H9 (cell line): ENCODE measurements at regions not wholly inside any gene's neighbourhood (a gene's known extent, or its start where the extent isn't known, plus 50 kb on each side); places are given as distances from the start of the nearest gene placed in this dataset.

ENCODE experiments used
- DNase-seq: peaks from one replicate; pipeline ENCODE4 v3.0.0-alpha.2; 2017
- H2AFZ ChIP-seq: one replicate; pipeline ENCODE4 v1.6.1; 2013; ENCODE audit warnings: mild to moderate bottlenecking, low read length, control low read depth, moderate library complexity
- H2AK5ac ChIP-seq: 2 replicates; pipeline ENCODE4 v1.6.1; 2013; ENCODE audit warnings: low read length, control low read depth, mixed read lengths; ENCODE audit not compliant: insufficient read length
- H2BK120ac ChIP-seq: one replicate; pipeline ENCODE4 v1.6.1; 2013; ENCODE audit warnings: low read depth, mild to moderate bottlenecking, low read length, control low read depth, inconsistent platforms; ENCODE audit not compliant: poor library complexity, severe bottlenecking
- H2BK12ac ChIP-seq: 2 replicates; pipeline ENCODE4 v1.6.1; 2013; ENCODE audit warnings: low read length, control low read depth, mixed read lengths, low read depth; ENCODE audit not compliant: insufficient read length
- H2BK15ac ChIP-seq: 2 replicates; pipeline ENCODE4 v1.6.1; 2013; ENCODE audit warnings: low read depth, low read length, control low read depth
- H2BK20ac ChIP-seq: one replicate; pipeline ENCODE4 v1.6.1; 2013; ENCODE audit warnings: low read depth, mild to moderate bottlenecking, low read length, control low read depth, inconsistent platforms; ENCODE audit not compliant: poor library complexity, severe bottlenecking
- H2BK5ac ChIP-seq: 2 replicates; pipeline ENCODE4 v1.6.1; 2013; ENCODE audit warnings: low read length, control low read depth, mixed read lengths; ENCODE audit not compliant: insufficient read length
- H3K14ac ChIP-seq: 2 replicates; pipeline ENCODE4 v1.6.1; 2013; ENCODE audit warnings: low read length, control low read depth; ENCODE audit not compliant: insufficient read depth
- H3K18ac ChIP-seq: 2 replicates; pipeline ENCODE4 v1.6.1; 2013; ENCODE audit warnings: low read depth, mild to moderate bottlenecking, mixed read lengths, low read length, control low read depth; ENCODE audit not compliant: insufficient read length
- H3K23ac ChIP-seq: 2 replicates; pipeline ENCODE4 v1.6.1; 2013; ENCODE audit warnings: low read length, control low read depth, mixed read lengths, low read depth; ENCODE audit not compliant: insufficient read length
- H3K23me2 ChIP-seq: 2 replicates; pipeline ENCODE4 v1.6.1; 2013; ENCODE audit warnings: low read depth, mild to moderate bottlenecking, mixed read lengths, low read length, control low read depth; ENCODE audit not compliant: insufficient read length, poor library complexity, severe bottlenecking
- H3K27ac ChIP-seq: 2 replicates; pipeline ENCODE4 v1.5.1; 2013; ENCODE audit warnings: low read length, control low read depth, mixed read lengths, low read depth; ENCODE audit not compliant: insufficient read length
- H3K27me3 ChIP-seq: 2 replicates; pipeline ENCODE4 v1.6.1; 2013; ENCODE audit warnings: low read length, control low read depth, inconsistent platforms; ENCODE audit not compliant: insufficient read depth
- H3K4ac ChIP-seq: 2 replicates; pipeline ENCODE4 v1.6.1; 2013; ENCODE audit warnings: low read depth, mild to moderate bottlenecking, control low read depth, inconsistent platforms, low read length, moderate library complexity
- H3K4me1 ChIP-seq: 2 replicates; pipeline ENCODE4 v1.6.1; 2013; ENCODE audit warnings: low read length, control low read depth, inconsistent platforms; ENCODE audit not compliant: insufficient read depth
- H3K4me2 ChIP-seq: 2 replicates; pipeline ENCODE4 v1.6.1; 2013; ENCODE audit warnings: low read length, control low read depth, mixed read lengths; ENCODE audit not compliant: insufficient read length, insufficient read depth
- H3K56ac ChIP-seq: 2 replicates; pipeline ENCODE4 v1.6.1; 2013; ENCODE audit warnings: low read depth, mild to moderate bottlenecking, mixed read lengths, low read length, control low read depth; ENCODE audit not compliant: insufficient read length
- H3K79me1 ChIP-seq: 2 replicates; pipeline ENCODE4 v1.6.1; 2013; ENCODE audit warnings: low read depth, mild to moderate bottlenecking, moderate library complexity, low read length, control low read depth, inconsistent platforms; ENCODE audit not compliant: insufficient read depth, poor library complexity, severe bottlenecking
- H3K79me2 ChIP-seq: 2 replicates; pipeline ENCODE4 v1.6.1; 2013; ENCODE audit warnings: low read length, control low read depth, inconsistent platforms; ENCODE audit not compliant: insufficient read depth
- H3K9ac ChIP-seq: 2 replicates; pipeline ENCODE4 v1.6.1; 2013; ENCODE audit warnings: low read length, control low read depth, mixed read lengths; ENCODE audit not compliant: insufficient read length; ENCODE audit errors: extremely low read depth
- H3K9me3 ChIP-seq: one replicate; pipeline ENCODE4 v1.6.1; 2013; ENCODE audit warnings: low read depth, low read length, inconsistent platforms; ENCODE audit not compliant: control insufficient read depth
- H3T11ph ChIP-seq: one replicate; pipeline ENCODE4 v1.6.1; 2013; ENCODE audit warnings: mild to moderate bottlenecking, low read length, control low read depth, inconsistent platforms
- H4K20me1 ChIP-seq: one replicate; pipeline ENCODE4 v1.6.1; 2013; ENCODE audit not compliant: control insufficient read depth, insufficient read length, insufficient read depth
- H4K5ac ChIP-seq: 2 replicates; pipeline ENCODE4 v1.6.1; 2013; ENCODE audit warnings: low read depth, mild to moderate bottlenecking, mixed read lengths, low read length, control low read depth; ENCODE audit not compliant: insufficient read length
- H4K8ac ChIP-seq: replicated peaks from 2 replicates; pipeline ENCODE4 v1.6.1; 2013; ENCODE audit warnings: low read length, control low read depth, mixed read lengths, low read depth; ENCODE audit not compliant: insufficient read length
- H4K91ac ChIP-seq: 2 replicates; pipeline ENCODE4 v1.6.1; 2013; ENCODE audit warnings: low read depth, mild to moderate bottlenecking, moderate library complexity, mixed read lengths, low read length, control low read depth; ENCODE audit not compliant: insufficient read length
- H3K27ac Mint-ChIP-seq, 3 experiments: 2 replicates in 2 of 3; 3 replicates in 1 of 3; pipeline ENCODE4 v1.8.0; 2020 to 2021; ENCODE audit warnings: mixed read lengths in 3 of 3, mild to moderate bottlenecking in 1 of 3, moderate library complexity in 1 of 3
- H3K27me3 Mint-ChIP-seq: 2 replicates; pipeline ENCODE4 v1.8.0; 2021; ENCODE audit warnings: low read depth, mild to moderate bottlenecking, moderate library complexity, mixed read lengths
- H3K36me3 Mint-ChIP-seq, 3 experiments: 2 replicates in 2 of 3; 3 replicates in 1 of 3; pipeline ENCODE4 v1.8.0; 2020 to 2021; ENCODE audit warnings: low read depth in 3 of 3, mixed read lengths in 3 of 3; ENCODE audit not compliant: insufficient read depth in 1 of 3
- H3K4me1 Mint-ChIP-seq, 2 experiments: 2 replicates each; pipeline ENCODE4 v1.8.0; 2020; ENCODE audit warnings: mixed read lengths in 2 of 2
- H3K4me3 Mint-ChIP-seq, 2 experiments: 2 replicates in 1 of 2; 3 replicates in 1 of 2; pipeline ENCODE4 v1.8.0; 2020 to 2021; ENCODE audit warnings: mild to moderate bottlenecking in 2 of 2, mixed read lengths in 2 of 2, moderate library complexity in 1 of 2
- H3K9me3 Mint-ChIP-seq, 2 experiments: 2 replicates in 1 of 2; 3 replicates in 1 of 2; pipeline ENCODE4 v1.8.0; 2020; ENCODE audit warnings: mild to moderate bottlenecking in 2 of 2, mixed read lengths in 2 of 2, moderate library complexity in 1 of 2
- CTCF ChIP-seq: fragments of 200-600 bp; sonication (generic); conservative IDR thresholded peaks from 3 replicates; pipeline ENCODE4 v1.8.0; 2021; ENCODE audit warnings: antibody characterized with exemption, mild to moderate bottlenecking
- WGBS: extraction: QIAGEN DNeasy Blood & Tissue Kit; methylation state at CpG from one replicate; pipeline ENCODE4 v1.1.7; 2013; ENCODE audit warnings: missing lambda C conversion rate, low lambda C conversion rate, mixed read lengths; ENCODE audit not compliant: insufficient read length; ENCODE audit errors: extremely low coverage; 5-methylcytosine and 5-hydroxymethylcytosine counted together

- Histone ChIP-seq H2AK5ac (no peak overlapping the region), H3K9ac (no peak overlapping the region), H3K4me2 (no peak overlapping the region), H4K8ac (no peak overlapping the region), H4K91ac (no peak overlapping the region), H3K27ac (no peak overlapping the region), H2AFZ (no peak overlapping the region), H3K56ac (no peak overlapping the region), H3T11ph (no peak overlapping the region), H3K4ac (no peak overlapping the region), H3K27me3 (no peaks in the 10 kb centered on the region), H4K5ac (no peak overlapping the region), H3K79me2 (no peaks in the 10 kb centered on the region), H3K79me1 (no peaks in the 10 kb centered on the region), H3K9me3 (no peaks in the 10 kb centered on the region), H3K23me2 (no peaks in the 10 kb centered on the region), H2BK12ac (no peak overlapping the region), H2BK15ac (no peak overlapping the region), H2BK5ac (no peak overlapping the region), H2BK120ac (no peak overlapping the region), H4K20me1 (no peaks in the 10 kb centered on the region), H3K14ac (no peak overlapping the region), H3K23ac (no peak overlapping the region), H2BK20ac (no peak overlapping the region), H3K4me1 (no peaks in the 10 kb centered on the region), H3K18ac (no peak overlapping the region)
- DNase-seq = no peak
- no CpG with 5 or more reads among the region's 6 CpGs for WGBS
- TF ChIP-seq CTCF = no peak
- no peak overlapping the region for H3K4me3 Mint-ChIP-seq
- peaks cover 1% of the 10 kb centered on the region; the same call in 1 of the 2 replicates for H3K27me3 Mint-ChIP-seq
- H3K36me3 Mint-ChIP-seq = peaks cover 4 to 13% (median 7%) of the 10 kb centered on the region in 3 experiments
- H3K9me3 Mint-ChIP-seq = peaks cover 19 to 24% of the 10 kb centered on the region in 2 experiments
- H3K27ac Mint-ChIP-seq = no peak overlapping the region
- peaks cover 13% of the 10 kb centered on the region in 2 experiments for H3K4me1 Mint-ChIP-seq
These were observed 100.0 kb upstream of the IQSEC1 start for GRCh38 chr3:13173186-13173585.
